DND-41 (cell line): ENCODE measurements at regions not wholly inside any gene's neighbourhood (a gene's known extent, or its start where the extent isn't known, plus 50 kb on each side); places are given as distances from the start of the nearest gene placed in this dataset.

Experiments used
- ATAC-seq: fragments of 200-7000 bp; cut with Tn5 transposase; 3 replicates; pipeline ENCODE4 v1.9.1; 2021; ENCODE audit warnings: low read depth; ENCODE audit not compliant: insufficient read depth
- DNase-seq: peaks from one replicate; pipeline ENCODE4 v3.0.0-alpha.2; 2020
- H2AFZ ChIP-seq: 2 replicates; pipeline ENCODE4 v1.6.0; 2012; ENCODE audit warnings: low read depth, low read length
- H3K27ac ChIP-seq: 2 replicates; pipeline ENCODE4 v1.5.1; 2012; ENCODE audit warnings: low read length, inconsistent platforms
- H3K27me3 ChIP-seq: fragments of 200-600 bp; sonication (generic); 2 replicates; pipeline ENCODE4 v1.6.0; 2012; ENCODE audit warnings: low read length, mild to moderate bottlenecking, inconsistent platforms; ENCODE audit not compliant: insufficient read depth, poor library complexity
- H3K36me3 ChIP-seq: 2 replicates; pipeline ENCODE4 v1.5.1; 2012; ENCODE audit warnings: low read length, inconsistent platforms; ENCODE audit not compliant: insufficient read depth
- H3K4me1 ChIP-seq: 2 replicates; pipeline ENCODE4 v1.5.1; 2012; ENCODE audit warnings: mild to moderate bottlenecking, low read length; ENCODE audit not compliant: insufficient read depth
- H3K4me2 ChIP-seq: 2 replicates; pipeline ENCODE4 v1.6.0; 2012; ENCODE audit warnings: mild to moderate bottlenecking, moderate library complexity, low read length, inconsistent platforms; ENCODE audit not compliant: insufficient read depth
- H3K4me3 ChIP-seq, 2 experiments: fragments of 200-600 bp in 1 of 2; shearing (Covaris generic) in 1 of 2; 2 replicates each; pipeline ENCODE4 v1.5.1; 2012 to 2016; ENCODE audit warnings: inconsistent platforms in 2 of 2, low read length in 2 of 2, mild to moderate bottlenecking in 2 of 2, low read depth in 1 of 2, moderate library complexity in 1 of 2
- H3K79me2 ChIP-seq: 2 replicates; pipeline ENCODE4 v1.6.0; 2012; ENCODE audit warnings: low read length, inconsistent platforms; ENCODE audit not compliant: insufficient read depth
- H3K9ac ChIP-seq: 2 replicates; pipeline ENCODE4 v1.6.0; 2012; ENCODE audit warnings: low read depth, mild to moderate bottlenecking, inconsistent platforms, low read length, moderate library complexity
- H3K9me3 ChIP-seq: 2 replicates; pipeline ENCODE4 v1.5.1; 2012; ENCODE audit warnings: low read length, moderate library complexity, mild to moderate bottlenecking, inconsistent platforms; ENCODE audit not compliant: insufficient read depth, severe bottlenecking
- H4K20me1 ChIP-seq: 2 replicates; pipeline ENCODE4 v1.6.0; 2012; ENCODE audit warnings: low read length; ENCODE audit not compliant: insufficient read depth
- EZH2 ChIP-seq: IDR thresholded peaks from 3 replicates; pipeline ENCODE4 v1.6.1; 2012; ENCODE audit warnings: borderline replicate concordance, low read depth, mild to moderate bottlenecking, moderate library complexity, low read length, inconsistent platforms; ENCODE audit not compliant: severe bottlenecking
- TF ChIP-seq, protein P1 (sequence below): IDR thresholded peaks from 2 replicates; pipeline ENCODE4 v1.5.1; 2012; ENCODE audit warnings: borderline replicate concordance, low read length, moderate library complexity, mild to moderate bottlenecking; ENCODE audit not compliant: poor library complexity, severe bottlenecking; ENCODE audit errors: extremely low read depth

DNA sequence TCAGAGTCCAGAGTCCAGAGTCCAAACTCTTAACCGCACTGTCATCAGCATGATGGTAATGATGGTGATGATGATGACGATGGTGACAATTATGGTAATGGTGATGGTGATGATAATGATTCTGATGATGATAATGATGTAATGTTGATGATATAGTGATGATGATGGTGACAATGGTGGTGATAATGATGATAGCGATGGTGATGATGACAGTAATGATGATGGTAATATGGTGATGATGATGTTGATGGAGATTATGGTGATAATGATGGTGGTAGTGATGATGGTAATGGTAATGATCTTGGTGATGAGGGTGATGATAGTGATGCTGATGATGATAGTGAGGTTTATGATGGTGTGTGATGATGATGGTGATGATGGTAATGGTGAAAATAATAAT, 367.8 kb upstream of the CDH4 start:
- DNase-seq (no peak), ATAC-seq (no peak)
- Histone ChIP-seq H3K36me3 (no peaks in the 10 kb centered on the region), H3K27ac (no peak overlapping the region), H3K27me3 (no peaks in the 10 kb centered on the region), H3K9ac (no peak overlapping the region), H3K9me3 (no peaks in the 10 kb centered on the region), H4K20me1 (no peaks in the 10 kb centered on the region), H3K4me3 (no peak overlapping the region), H2AFZ (no peak overlapping the region), H3K4me1 (peaks cover 36% of the 10 kb centered on the region), H3K79me2 (no peaks in the 10 kb centered on the region), H3K4me2 (peak overlapping the region; percentile 40; the same call in 1 of the 2 replicates)
- TF ChIP-seq, protein P1, sequence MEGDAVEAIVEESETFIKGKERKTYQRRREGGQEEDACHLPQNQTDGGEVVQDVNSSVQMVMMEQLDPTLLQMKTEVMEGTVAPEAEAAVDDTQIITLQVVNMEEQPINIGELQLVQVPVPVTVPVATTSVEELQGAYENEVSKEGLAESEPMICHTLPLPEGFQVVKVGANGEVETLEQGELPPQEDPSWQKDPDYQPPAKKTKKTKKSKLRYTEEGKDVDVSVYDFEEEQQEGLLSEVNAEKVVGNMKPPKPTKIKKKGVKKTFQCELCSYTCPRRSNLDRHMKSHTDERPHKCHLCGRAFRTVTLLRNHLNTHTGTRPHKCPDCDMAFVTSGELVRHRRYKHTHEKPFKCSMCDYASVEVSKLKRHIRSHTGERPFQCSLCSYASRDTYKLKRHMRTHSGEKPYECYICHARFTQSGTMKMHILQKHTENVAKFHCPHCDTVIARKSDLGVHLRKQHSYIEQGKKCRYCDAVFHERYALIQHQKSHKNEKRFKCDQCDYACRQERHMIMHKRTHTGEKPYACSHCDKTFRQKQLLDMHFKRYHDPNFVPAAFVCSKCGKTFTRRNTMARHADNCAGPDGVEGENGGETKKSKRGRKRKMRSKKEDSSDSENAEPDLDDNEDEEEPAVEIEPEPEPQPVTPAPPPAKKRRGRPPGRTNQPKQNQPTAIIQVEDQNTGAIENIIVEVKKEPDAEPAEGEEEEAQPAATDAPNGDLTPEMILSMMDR = no peak
- TF ChIP-seq EZH2 = no peak

DNA sequence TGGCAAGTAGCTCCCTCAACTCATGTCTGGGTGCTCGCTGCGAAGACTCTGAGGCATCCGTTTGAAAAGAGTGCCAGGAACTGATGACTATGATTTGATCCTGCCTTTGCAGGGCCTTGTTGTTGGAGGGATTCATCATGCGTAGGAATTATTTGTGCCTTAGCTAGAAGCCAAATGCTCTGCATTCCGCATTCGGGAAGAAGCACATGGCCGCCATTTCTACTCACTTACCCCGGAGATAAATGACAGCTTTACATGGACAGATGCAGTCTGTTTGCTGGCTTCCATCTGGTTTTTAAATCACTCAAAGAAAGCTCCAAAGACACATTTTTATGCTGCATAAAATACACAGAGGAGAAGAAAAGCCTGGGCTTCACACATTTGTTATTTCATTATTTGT, 363.3 kb upstream of the CDH4 start:
- Histone ChIP-seq H4K20me1 (no peaks in the 10 kb centered on the region), H3K4me1 (peaks cover 16% of the 10 kb centered on the region), H3K4me3 (no peak overlapping the region), H3K9ac (no peak overlapping the region), H3K27me3 (no peaks in the 10 kb centered on the region), H3K4me2 (no peak overlapping the region), H3K9me3 (no peaks in the 10 kb centered on the region), H3K27ac (no peak overlapping the region), H3K36me3 (no peaks in the 10 kb centered on the region), H2AFZ (no peak overlapping the region), H3K79me2 (no peaks in the 10 kb centered on the region)
- DNase-seq = no peak
- TF ChIP-seq, protein P1 = no peak
- no peak for TF ChIP-seq EZH2
- no peak for ATAC-seq

- Histone ChIP-seq H3K4me1 (no peaks in the 10 kb centered on the region), H3K27ac (no peak overlapping the region), H3K27me3 (no peaks in the 10 kb centered on the region), H3K79me2 (no peaks in the 10 kb centered on the region), H3K4me3 (no peak overlapping the region), H4K20me1 (no peaks in the 10 kb centered on the region), H2AFZ (no peak overlapping the region), H3K36me3 (no peaks in the 10 kb centered on the region), H3K4me2 (no peak overlapping the region), H3K9ac (no peak overlapping the region), H3K9me3 (no peaks in the 10 kb centered on the region)
- TF ChIP-seq EZH2 = no peak
- TF ChIP-seq, protein P1 = no peak
- DNase-seq (no peak), ATAC-seq (no peak)
Observed at GRCh38 chr20:60892095-60892813, 359.8 kb upstream of the CDH4 start.

GRCh38 chr20:60894091-60894490, 358.0 kb upstream of the CDH4 start:
- Histone ChIP-seq H3K27me3 (no peaks in the 10 kb centered on the region), H3K9me3 (no peaks in the 10 kb centered on the region), H2AFZ (no peak overlapping the region), H3K4me2 (no peak overlapping the region), H3K4me1 (no peaks in the 10 kb centered on the region), H4K20me1 (no peaks in the 10 kb centered on the region), H3K36me3 (no peaks in the 10 kb centered on the region), H3K27ac (no peak overlapping the region), H3K4me3 (no peak overlapping the region), H3K9ac (no peak overlapping the region), H3K79me2 (no peaks in the 10 kb centered on the region)
- ATAC-seq = no peak
- DNase-seq = no peak
- no peak for TF ChIP-seq EZH2
- TF ChIP-seq, protein P1 = no peak
